ENCODE measurements at regions not wholly inside any gene's neighbourhood (a gene's known extent, or its start where the extent isn't known, plus 50 kb on each side); places are given as distances from the start of the nearest gene placed in this dataset.

DNA sequence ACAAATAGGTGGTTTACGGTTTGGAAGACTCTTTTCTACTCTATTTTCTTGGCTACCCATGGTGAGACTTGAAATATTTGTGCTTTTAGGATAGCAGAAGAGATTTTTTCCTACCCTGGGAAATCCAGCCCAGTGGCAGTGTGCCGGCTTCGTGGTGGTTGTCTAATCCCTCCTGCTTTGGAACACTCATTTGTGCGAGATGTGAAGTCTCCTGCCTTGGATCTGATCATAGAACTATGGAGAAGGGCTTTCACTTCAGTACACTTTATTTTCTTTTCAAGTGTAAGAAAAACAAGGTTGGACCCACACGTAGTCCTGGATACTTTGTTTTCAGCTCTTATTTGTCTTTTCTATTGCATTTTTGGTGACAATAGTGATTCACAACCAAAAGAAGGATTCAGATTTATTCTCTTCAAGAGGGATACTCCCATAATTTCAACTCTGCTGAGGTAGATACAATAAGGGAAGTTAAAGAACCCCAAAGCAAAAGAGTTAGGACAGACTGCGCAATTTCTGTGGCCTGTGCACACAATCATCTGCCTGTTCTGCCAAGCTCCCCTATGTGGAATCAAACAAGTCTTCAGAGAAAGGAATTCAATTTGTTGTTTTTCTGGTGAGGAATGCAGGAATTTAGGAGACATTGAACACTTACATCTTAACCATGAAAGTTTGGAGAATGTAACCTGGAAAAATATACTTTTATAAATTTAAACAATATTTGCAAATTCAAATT lies 413.2 kb downstream of the GJA1 start:
- WGBS, 2 donors: 22 to 29% methylated on average over 6 of the region's 6 CpGs
- no peaks in the 10 kb centered on the region for H3K27me3 ChIP-seq

DNA sequence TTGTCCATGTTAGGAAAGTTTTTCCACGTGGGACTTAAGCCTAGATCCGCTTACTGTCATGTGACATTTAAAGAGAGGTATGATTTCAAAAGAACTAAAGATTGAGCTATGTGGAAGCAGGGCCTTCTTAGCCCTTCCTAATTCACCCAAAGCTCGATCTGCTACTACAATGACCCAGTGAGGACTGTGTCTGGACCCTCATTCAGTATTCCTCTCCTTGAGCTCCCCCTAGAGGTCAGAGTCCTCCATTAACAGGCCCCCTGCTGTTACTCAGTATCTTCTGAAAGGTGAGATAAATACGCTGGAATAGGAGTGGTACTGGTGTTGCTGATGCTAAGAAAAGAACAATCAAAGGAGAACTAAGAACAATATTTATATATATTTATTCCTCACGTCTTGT lies 414.0 kb downstream of the GJA1 start:
- Histone ChIP-seq H3K4me1 (peaks cover 37 to 38% of the 10 kb centered on the region in 2 donors), H3K27ac (peak overlapping the region; percentile 84 to 94 (median 88)), H3K27me3 (no peaks in the 10 kb centered on the region), H3K36me3 (no peaks in the 10 kb centered on the region), H3K4me3 (replicated peaks in 1 of 3) (no peak overlapping the region), H3K9me3 (no peaks in the 10 kb centered on the region)
- intact Hi-C loops (cut with DNase I): no loop called here
- WGBS, 2 donors: 40 to 43% methylated on average over 5 of the region's 5 CpGs
- TF ChIP-seq, protein P1, sequence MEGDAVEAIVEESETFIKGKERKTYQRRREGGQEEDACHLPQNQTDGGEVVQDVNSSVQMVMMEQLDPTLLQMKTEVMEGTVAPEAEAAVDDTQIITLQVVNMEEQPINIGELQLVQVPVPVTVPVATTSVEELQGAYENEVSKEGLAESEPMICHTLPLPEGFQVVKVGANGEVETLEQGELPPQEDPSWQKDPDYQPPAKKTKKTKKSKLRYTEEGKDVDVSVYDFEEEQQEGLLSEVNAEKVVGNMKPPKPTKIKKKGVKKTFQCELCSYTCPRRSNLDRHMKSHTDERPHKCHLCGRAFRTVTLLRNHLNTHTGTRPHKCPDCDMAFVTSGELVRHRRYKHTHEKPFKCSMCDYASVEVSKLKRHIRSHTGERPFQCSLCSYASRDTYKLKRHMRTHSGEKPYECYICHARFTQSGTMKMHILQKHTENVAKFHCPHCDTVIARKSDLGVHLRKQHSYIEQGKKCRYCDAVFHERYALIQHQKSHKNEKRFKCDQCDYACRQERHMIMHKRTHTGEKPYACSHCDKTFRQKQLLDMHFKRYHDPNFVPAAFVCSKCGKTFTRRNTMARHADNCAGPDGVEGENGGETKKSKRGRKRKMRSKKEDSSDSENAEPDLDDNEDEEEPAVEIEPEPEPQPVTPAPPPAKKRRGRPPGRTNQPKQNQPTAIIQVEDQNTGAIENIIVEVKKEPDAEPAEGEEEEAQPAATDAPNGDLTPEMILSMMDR (IDR thresholded peaks at IDR 0.05): peak; percentile 29 to 89 (median 74)
- TF ChIP-seq POLR2A (IDR thresholded peaks at IDR 0.05): no peak
- DNase-seq: peak; percentile 73 to 74

More for the DNA sequence above, 413.2 kb downstream of the GJA1 start:
- intact Hi-C loops (cut with DNase I): no loop called here
- Histone ChIP-seq H3K4me3 (replicated peaks in 1 of 3) (no peak overlapping the region), H3K27ac (peak overlapping the region; percentile 84 to 94 (median 88)), H3K4me1 (peaks cover 37 to 38% of the 10 kb centered on the region in 2 donors), H3K9me3 (no peaks in the 10 kb centered on the region), H3K36me3 (no peaks in the 10 kb centered on the region)
- peak; percentile 93 to 95 for DNase-seq
- TF ChIP-seq, protein P1 (IDR thresholded peaks at IDR 0.05): no peak
- peak in 1 of 2 donors; percentile 44 for TF ChIP-seq POLR2A (IDR thresholded peaks at IDR 0.05)

DNA sequence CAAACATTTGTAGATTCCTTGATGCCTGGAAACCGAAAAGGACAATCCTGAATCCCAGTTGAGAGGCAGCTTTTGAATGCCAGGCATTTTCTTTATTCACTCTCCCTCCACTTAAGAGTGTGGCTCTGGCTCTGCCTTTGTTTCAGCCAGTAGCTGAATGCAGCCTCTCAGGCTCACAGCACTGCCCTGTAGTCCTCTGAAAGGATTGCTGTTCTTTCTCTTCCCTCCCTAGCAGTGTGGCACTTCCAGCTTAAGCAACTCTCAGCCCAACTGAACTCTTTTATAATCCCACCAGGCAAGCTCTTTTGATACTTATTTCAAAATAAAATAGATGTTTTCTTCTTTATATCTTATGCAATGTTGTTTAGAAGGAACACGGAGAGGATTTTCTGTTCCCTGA lies 415.6 kb downstream of the GJA1 start:
- peak; percentile 58 to 59 for DNase-seq
- Histone ChIP-seq H3K36me3 (no peaks in the 10 kb centered on the region), H3K9me3 (no peaks in the 10 kb centered on the region), H3K4me3 (replicated peaks in 1 of 3) (no peak overlapping the region), H3K27ac (peak overlapping the region; percentile 84 to 94 (median 88)), H3K27me3 (no peaks in the 10 kb centered on the region), H3K4me1 (peaks cover 37 to 38% of the 10 kb centered on the region in 2 donors)
- TF ChIP-seq POLR2A (IDR thresholded peaks at IDR 0.05): peak in 1 of 2 donors; percentile 63
- TF ChIP-seq, protein P1 (IDR thresholded peaks at IDR 0.05): no peak
- WGBS, 2 donors: 41 to 46% methylated on average over 2 of the region's 2 CpGs
- intact Hi-C loops (cut with DNase I): loop anchor here (5.0 kb wide), 2 partner anchors 186 to 419 kb away; no protein-coding TSS in a partner anchor

DNA sequence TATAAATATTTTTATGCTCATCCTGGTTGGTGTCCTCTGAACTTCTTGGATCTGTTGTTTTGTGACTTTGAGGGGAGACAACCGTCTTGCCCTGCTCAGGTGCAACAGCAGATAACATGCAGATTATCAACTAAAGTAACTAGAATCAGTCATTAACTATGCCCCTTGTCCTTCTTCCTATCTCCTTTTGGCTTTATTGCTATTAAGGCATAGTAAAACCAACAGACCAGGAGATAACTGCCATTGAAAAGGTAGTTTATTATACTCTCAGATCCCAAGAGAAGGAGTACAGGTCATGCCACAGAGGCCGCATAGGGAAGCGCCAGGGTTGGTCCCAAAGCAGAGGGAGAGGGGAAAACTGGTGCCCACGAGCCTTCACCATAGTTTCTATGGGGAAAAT lies 418.2 kb downstream of the GJA1 start:
- 93 to 97% methylated on average over 4 of the region's 4 CpGs for WGBS, 2 donors
- Histone ChIP-seq H3K4me1 (peaks cover 21 to 22% of the 10 kb centered on the region in 2 donors), H3K9me3 (no peaks in the 10 kb centered on the region), H3K4me3 (replicated peaks in 1 of 3) (no peak overlapping the region), H3K27ac (no peak overlapping the region), H3K36me3 (no peaks in the 10 kb centered on the region), H3K27me3 (no peaks in the 10 kb centered on the region)
- DNase-seq: no peak
- no peak for TF ChIP-seq POLR2A (IDR thresholded peaks at IDR 0.05)
- TF ChIP-seq, protein P1 (IDR thresholded peaks at IDR 0.05): no peak
- intact Hi-C loops (cut with DNase I): loop anchor here (5.0 kb wide), 2 partner anchors 184 to 421 kb away; no protein-coding TSS in a partner anchor

DNA sequence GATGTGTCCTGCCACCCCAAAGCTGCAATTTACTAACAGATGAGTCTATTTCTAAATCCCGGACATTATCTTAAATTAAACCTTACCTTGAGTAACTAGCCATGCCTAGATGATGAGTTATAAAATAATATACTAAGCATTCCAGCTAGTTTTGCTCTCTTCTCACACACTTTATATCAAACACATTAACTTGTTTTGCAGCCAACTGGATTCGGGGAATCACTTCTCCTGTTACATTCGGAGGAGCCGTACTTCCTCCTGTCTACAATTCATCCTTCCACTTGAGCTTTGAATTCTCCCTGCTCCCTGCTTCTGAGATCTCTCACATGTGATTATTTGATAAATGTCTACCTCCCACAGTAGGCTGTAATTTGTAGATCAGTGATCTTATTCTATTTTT lies 420.1 kb downstream of the GJA1 start:
- Histone ChIP-seq H3K9me3 (no peaks in the 10 kb centered on the region), H3K27me3 (no peaks in the 10 kb centered on the region), H3K4me1 (peaks cover 7 to 8% of the 10 kb centered on the region in 2 donors), H3K36me3 (no peaks in the 10 kb centered on the region), H3K27ac (no peak overlapping the region), H3K4me3 (replicated peaks in 1 of 3) (no peak overlapping the region)
- 91 to 93% methylated on average over 4 of the region's 4 CpGs for WGBS, 2 donors
- TF ChIP-seq POLR2A (IDR thresholded peaks at IDR 0.05): no peak
- TF ChIP-seq, protein P1 (IDR thresholded peaks at IDR 0.05): no peak
- no peak for DNase-seq
- intact Hi-C loops (cut with DNase I): no loop called here

Measured in thyroid gland (tissue), 4 donors.